K562 (cell line): ENCODE measurements at regions not wholly inside any gene's neighbourhood (a gene's known extent, or its start where the extent isn't known, plus 50 kb on each side); places are given as distances from the start of the nearest gene placed in this dataset.

Experiments
- ATAC-seq: fragments of 200-7000 bp; cut with Tn5 transposase; 3 replicates; pipeline ENCODE4 v1.9.1; 2020; ENCODE audit warnings: moderate library complexity
- BruUV-seq: library from RNA; stranded (reverse); fragments of 400-500 nt; replicated peaks from 2 replicates; lab custom pipeline; 2021; lab: Mats Ljungman, UMichigan
- CTCF ChIA-PET: fragments of 300-600 bp; formaldehyde crosslinking; extraction: SDS; loops from one replicate; lab custom pipeline; 2021; ENCODE audit warnings: low intra/inter-chr PET ratio; lab: Yijun Ruan, JAX
- POLR2A ChIA-PET: fragments of 300-600, 350-650 bp; sonication (Branson Sonifier 250); formaldehyde crosslinking; extraction: SDS; loops from one replicate; lab custom pipeline; 2021; ENCODE audit warnings: antibody characterized with exemption, inconsistent platforms; lab: Yijun Ruan, JAX
- DNase-seq, 4 experiments: peaks; one replicate each; pipeline versions ENCODE4 v3.0.0 to v3.0.0-alpha.2; 2011 to 2018; ENCODE audit warnings: low spot score in 3 of 4, mixed read lengths in 3 of 4; ENCODE audit errors: extremely low read depth in 1 of 4
- FAIRE-seq: peaks from 2 replicates; lab custom pipeline; 2011; peaks lifted over from hg19 to GRCh38; lab: Jason Lieb, UNC
- H2AFZ ChIP-seq: 2 replicates; pipeline ENCODE4 v1.6.0; 2011; ENCODE audit warnings: low read depth, low read length, control low read depth, inconsistent platforms
- H3K27ac ChIP-seq: fragments of 200-600 bp; 3 replicates; pipeline ENCODE4 v1.8.0; 2011; ENCODE audit warnings: low read depth, mild to moderate bottlenecking, control low read depth, inconsistent platforms, low read length, moderate library complexity, mixed read lengths; ENCODE audit errors: extremely low read depth
- H3K27me3 ChIP-seq, 2 experiments: fragments of 300-600 bp in 1 of 2; 2 replicates in 1 of 2; 3 replicates in 1 of 2; pipeline versions ENCODE4 v1.6.0 to v1.8.0; 2011; ENCODE audit warnings: inconsistent platforms in 2 of 2, low read length in 2 of 2, mild to moderate bottlenecking in 1 of 2, mixed read lengths in 1 of 2, moderate library complexity in 1 of 2; ENCODE audit not compliant: control insufficient read depth in 2 of 2, insufficient read depth in 2 of 2
- H3K36me3 ChIP-seq: fragments of 300-600 bp; 3 replicates; pipeline ENCODE4 v1.8.0; 2011; ENCODE audit warnings: mild to moderate bottlenecking, low read length, inconsistent platforms; ENCODE audit not compliant: control insufficient read depth, insufficient read depth
- H3K4me1 ChIP-seq, 2 experiments: fragments of 200-600 bp in 1 of 2; replicated peaks in 1 of 2; 2 replicates in 1 of 2; 3 replicates in 1 of 2; pipeline versions ENCODE4 v1.5.1 to v1.8.0; 2011; ENCODE audit warnings: inconsistent platforms in 2 of 2, low read length in 2 of 2, mild to moderate bottlenecking in 1 of 2, mixed read lengths in 1 of 2, moderate library complexity in 1 of 2; ENCODE audit not compliant: control insufficient read depth in 2 of 2, insufficient read depth in 2 of 2
- H3K4me2 ChIP-seq: 2 replicates; pipeline ENCODE4 v1.6.1; 2011; ENCODE audit warnings: low read length, control low read depth, inconsistent platforms, mixed read lengths; ENCODE audit not compliant: insufficient read depth
- H3K4me3 ChIP-seq: fragments of 200-600 bp; sonication (generic), shearing (Covaris generic); 2 replicates; pipeline ENCODE4 v1.5.1; 2016; ENCODE audit warnings: control low read depth, inconsistent platforms
- H3K79me2 ChIP-seq: fragments of 200-600 bp; 3 replicates; pipeline ENCODE4 v1.8.0; 2011; ENCODE audit warnings: low read length, inconsistent platforms; ENCODE audit not compliant: control insufficient read depth, insufficient read depth
- H3K9ac ChIP-seq, 2 experiments: 2 replicates each; pipeline versions ENCODE4 v1.6.0 to v1.6.1; 2011; ENCODE audit warnings: low read depth in 2 of 2, low read length in 2 of 2, control low read depth in 1 of 2, inconsistent platforms in 1 of 2, mild to moderate bottlenecking in 1 of 2, mixed read lengths in 1 of 2; ENCODE audit not compliant: insufficient read depth in 1 of 2
- H3K9me1 ChIP-seq: one replicate; pipeline ENCODE4 v1.6.0; 2011; ENCODE audit warnings: inconsistent platforms, mild to moderate bottlenecking, low read length, moderate library complexity; ENCODE audit not compliant: control insufficient read depth, insufficient read depth
- H3K9me3 ChIP-seq: replicated peaks from 2 replicates; pipeline ENCODE4 v1.5.1; 2011; ENCODE audit warnings: low read depth, low read length, inconsistent platforms; ENCODE audit not compliant: control insufficient read depth, insufficient read depth
- H4K20me1 ChIP-seq: replicated peaks from 2 replicates; pipeline ENCODE4 v1.6.1; 2011; ENCODE audit warnings: low read length, inconsistent platforms, mixed read lengths; ENCODE audit not compliant: control insufficient read depth, insufficient read depth
- CAMTA2 ChIP-seq: fragments of 250-450 bp; sonication (Bioruptor Pico); conservative IDR thresholded peaks from 2 replicates; pipeline ENCODE4 v1.5.1; 2022
- DDX20 ChIP-seq: fragments of 450-650 bp; IDR thresholded peaks from 2 replicates; pipeline ENCODE4 v1.6.1; 2016; ENCODE audit warnings: missing genetic modification characterization, low read depth, mild to moderate bottlenecking, missing compliant biosample characterization, moderate library complexity
- EP400 ChIP-seq: fragments of 450-650 bp; IDR thresholded peaks from 2 replicates; pipeline ENCODE4 v1.6.1; 2017; ENCODE audit warnings: antibody characterized with exemption, mild to moderate bottlenecking, moderate library complexity
- FIP1L1 ChIP-seq: fragments of 200-400 bp; formaldehyde crosslinking; IDR thresholded peaks from 2 replicates; pipeline ENCODE4 v1.6.1; 2018; ENCODE audit warnings: mild to moderate bottlenecking, low read depth, low read length; ENCODE audit not compliant: poor library complexity, severe bottlenecking
- GATAD2B ChIP-seq: fragments of 450-650 bp; IDR thresholded peaks from 2 replicates; pipeline ENCODE4 v1.6.1; 2017; ENCODE audit warnings: mild to moderate bottlenecking, borderline replicate concordance
- MTF1 ChIP-seq: fragments of 250-450 bp; sonication (Bioruptor Pico); IDR thresholded peaks from 2 replicates; pipeline ENCODE4 v1.9.0; 2021; ENCODE audit warnings: moderate library complexity, mild to moderate bottlenecking, inconsistent platforms, borderline replicate concordance
- PCBP1 ChIP-seq: fragments of 200-400 bp; formaldehyde crosslinking; IDR thresholded peaks from 2 replicates; pipeline ENCODE4 v1.6.1; 2018; ENCODE audit warnings: mild to moderate bottlenecking, low read depth, low read length; ENCODE audit not compliant: poor library complexity, severe bottlenecking
- ZNF57 ChIP-seq: fragments of 450-650 bp; formaldehyde crosslinking; IDR thresholded peaks from 2 replicates; pipeline ENCODE4 v1.4.0; 2020; ENCODE audit warnings: mild to moderate bottlenecking, moderate library complexity
- WGBS: fragments of 100-300 bp; shearing (Covaris generic); methylation state at CpG from one replicate; pipeline ENCODE4 v1.1.6; 2016; ENCODE audit warnings: low coverage, mixed read lengths; ENCODE audit not compliant: insufficient coverage; ENCODE audit errors: missing lambda C conversion rate; 5-methylcytosine and 5-hydroxymethylcytosine counted together
- in situ Hi-C: fragments of 300-500 bp; cut with MboI; formaldehyde crosslinking; loops from 4 replicates; pipeline ENCODE4 v1.15.0; 2018; ENCODE audit warnings: inconsistent platforms, mixed read lengths
- intact Hi-C: fragments of 100-400 bp; cut with micrococcal nuclease; formaldehyde crosslinking; loops from 2 replicates; pipeline ENCODE4 v1.14.2; 2022
- TF ChIP-seq, protein P1 (sequence below): sonication (generic); formaldehyde crosslinking; IDR thresholded peaks from 2 replicates; pipeline ENCODE4 v1.8.0; 2022; ENCODE audit warnings: missing genetic modification reagents, mild to moderate bottlenecking, borderline replicate concordance
- TF ChIP-seq, protein P2 (sequence below), 2 experiments: fragments of 150-350 bp in 1 of 2; IDR thresholded peaks; 2 replicates each; pipeline ENCODE4 v1.6.1; 2012 to 2016; ENCODE audit warnings: low read depth in 2 of 2, low read length in 2 of 2, mild to moderate bottlenecking in 1 of 2, moderate library complexity in 1 of 2
- TF ChIP-seq, protein P3 (sequence below): IDR thresholded peaks from 2 replicates; pipeline ENCODE4 v1.6.1; 2012; ENCODE audit warnings: low read depth, low read length, improper control_type of control experiment, borderline replicate concordance

DNA sequence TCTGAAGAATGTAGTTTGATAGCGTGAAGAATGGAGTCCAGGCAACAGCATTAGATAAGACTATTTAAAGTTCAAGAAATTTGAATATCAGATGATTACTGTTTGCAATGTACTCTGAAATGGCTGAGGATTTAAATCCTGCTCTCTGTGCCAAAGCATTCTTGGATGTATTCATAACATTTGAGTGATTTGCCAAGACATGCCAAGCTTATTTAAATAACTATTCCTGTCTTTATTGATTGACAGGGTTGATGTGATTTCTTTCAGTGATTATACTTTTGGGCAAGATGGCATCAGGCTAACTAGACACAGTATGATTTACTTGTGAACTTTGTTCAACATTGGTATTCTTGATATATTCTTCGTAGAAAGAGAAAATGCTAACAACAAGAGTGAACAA lies 168.7 kb downstream of the GNAI1 start:
- Histone ChIP-seq H3K4me1 (no peaks in the 10 kb centered on the region), H3K79me2 (no peaks in the 10 kb centered on the region), H3K27ac (no peak overlapping the region), H3K36me3 (no peaks in the 10 kb centered on the region), H3K4me3 (no peak overlapping the region), H4K20me1 (no peaks in the 10 kb centered on the region), H3K9me3 (no peaks in the 10 kb centered on the region), H3K27me3 (no peaks in the 10 kb centered on the region), H2AFZ (no peak overlapping the region), H3K9ac (no peak overlapping the region), H3K4me2 (no peak overlapping the region), H3K9me1 (no peaks in the 10 kb centered on the region)
- TF ChIP-seq, protein P1, sequence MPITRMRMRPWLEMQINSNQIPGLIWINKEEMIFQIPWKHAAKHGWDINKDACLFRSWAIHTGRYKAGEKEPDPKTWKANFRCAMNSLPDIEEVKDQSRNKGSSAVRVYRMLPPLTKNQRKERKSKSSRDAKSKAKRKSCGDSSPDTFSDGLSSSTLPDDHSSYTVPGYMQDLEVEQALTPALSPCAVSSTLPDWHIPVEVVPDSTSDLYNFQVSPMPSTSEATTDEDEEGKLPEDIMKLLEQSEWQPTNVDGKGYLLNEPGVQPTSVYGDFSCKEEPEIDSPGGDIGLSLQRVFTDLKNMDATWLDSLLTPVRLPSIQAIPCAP (CRISPR knock-in tag) = no peak
- TF ChIP-seq GATAD2B (no peak), EP400 (no peak), CAMTA2 (CRISPR knock-in tag) (no peak), MTF1 (CRISPR knock-in tag) (no peak), DDX20 (no peak), FIP1L1 (no peak), ZNF57 (no peak), PCBP1 (no peak)
- TF ChIP-seq, protein P2, sequence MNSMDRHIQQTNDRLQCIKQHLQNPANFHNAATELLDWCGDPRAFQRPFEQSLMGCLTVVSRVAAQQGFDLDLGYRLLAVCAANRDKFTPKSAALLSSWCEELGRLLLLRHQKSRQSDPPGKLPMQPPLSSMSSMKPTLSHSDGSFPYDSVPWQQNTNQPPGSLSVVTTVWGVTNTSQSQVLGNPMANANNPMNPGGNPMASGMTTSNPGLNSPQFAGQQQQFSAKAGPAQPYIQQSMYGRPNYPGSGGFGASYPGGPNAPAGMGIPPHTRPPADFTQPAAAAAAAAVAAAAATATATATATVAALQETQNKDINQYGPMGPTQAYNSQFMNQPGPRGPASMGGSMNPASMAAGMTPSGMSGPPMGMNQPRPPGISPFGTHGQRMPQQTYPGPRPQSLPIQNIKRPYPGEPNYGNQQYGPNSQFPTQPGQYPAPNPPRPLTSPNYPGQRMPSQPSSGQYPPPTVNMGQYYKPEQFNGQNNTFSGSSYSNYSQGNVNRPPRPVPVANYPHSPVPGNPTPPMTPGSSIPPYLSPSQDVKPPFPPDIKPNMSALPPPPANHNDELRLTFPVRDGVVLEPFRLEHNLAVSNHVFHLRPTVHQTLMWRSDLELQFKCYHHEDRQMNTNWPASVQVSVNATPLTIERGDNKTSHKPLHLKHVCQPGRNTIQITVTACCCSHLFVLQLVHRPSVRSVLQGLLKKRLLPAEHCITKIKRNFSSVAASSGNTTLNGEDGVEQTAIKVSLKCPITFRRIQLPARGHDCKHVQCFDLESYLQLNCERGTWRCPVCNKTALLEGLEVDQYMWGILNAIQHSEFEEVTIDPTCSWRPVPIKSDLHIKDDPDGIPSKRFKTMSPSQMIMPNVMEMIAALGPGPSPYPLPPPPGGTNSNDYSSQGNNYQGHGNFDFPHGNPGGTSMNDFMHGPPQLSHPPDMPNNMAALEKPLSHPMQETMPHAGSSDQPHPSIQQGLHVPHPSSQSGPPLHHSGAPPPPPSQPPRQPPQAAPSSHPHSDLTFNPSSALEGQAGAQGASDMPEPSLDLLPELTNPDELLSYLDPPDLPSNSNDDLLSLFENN (IDR thresholded peaks at IDR 0.05; ENCODE audit: low read depth in 2 of 2, low read length in 2 of 2) = no peak
- TF ChIP-seq, protein P3, sequence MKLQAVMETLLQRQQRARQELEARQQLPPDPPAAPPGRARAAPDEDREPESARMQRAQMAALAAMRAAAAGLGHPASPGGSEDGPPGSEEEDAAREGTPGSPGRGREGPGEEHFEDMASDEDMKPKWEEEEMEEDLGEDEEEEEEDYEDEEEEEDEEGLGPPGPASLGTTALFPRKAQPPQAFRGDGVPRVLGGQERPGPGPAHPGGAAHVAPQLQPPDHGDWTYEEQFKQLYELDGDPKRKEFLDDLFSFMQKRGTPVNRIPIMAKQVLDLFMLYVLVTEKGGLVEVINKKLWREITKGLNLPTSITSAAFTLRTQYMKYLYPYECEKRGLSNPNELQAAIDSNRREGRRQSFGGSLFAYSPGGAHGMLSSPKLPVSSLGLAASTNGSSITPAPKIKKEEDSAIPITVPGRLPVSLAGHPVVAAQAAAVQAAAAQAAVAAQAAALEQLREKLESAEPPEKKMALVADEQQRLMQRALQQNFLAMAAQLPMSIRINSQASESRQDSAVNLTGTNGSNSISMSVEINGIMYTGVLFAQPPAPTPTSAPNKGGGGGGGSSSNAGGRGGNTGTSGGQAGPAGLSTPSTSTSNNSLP = no peak
- no peak for DNase-seq
- ChIA-PET POLR2A (no interaction called here), CTCF (no interaction called here)
- WGBS = 0% methylated on average over 2 of the region's 2 CpGs
- intact Hi-C loops = no loop called here
- no TSS peak for BruUV-seq
- no peak for FAIRE-seq
- ATAC-seq = no peak
- in situ Hi-C loops = no loop called here
